Stimulated activated CD8-positive, alpha-beta memory T cell treated with anti-CD3 and anti-CD28 coated beads, Interleukin-7, amount 100 ng/mL, for 4 hours (primary cell): ENCODE measurements at regions not wholly inside any gene's neighbourhood (a gene's known extent, or its start where the extent isn't known, plus 50 kb on each side); places are given as distances from the start of the nearest gene placed in this dataset.

ENCODE experiments used
- DNase-seq, 2 donors: peaks; one replicate each; pipeline ENCODE4 v3.0.0-alpha.2; 2020; ENCODE audit warnings: low read depth in 2 of 2

- no peak for DNase-seq
Measured at GRCh38 chr1:201589186-201589585, 50.3 kb downstream of the NAV1 start.

- DNase-seq: no peak
Measured at GRCh38 chr1:201590474-201590873, 51.5 kb downstream of the NAV1 start.

DNA sequence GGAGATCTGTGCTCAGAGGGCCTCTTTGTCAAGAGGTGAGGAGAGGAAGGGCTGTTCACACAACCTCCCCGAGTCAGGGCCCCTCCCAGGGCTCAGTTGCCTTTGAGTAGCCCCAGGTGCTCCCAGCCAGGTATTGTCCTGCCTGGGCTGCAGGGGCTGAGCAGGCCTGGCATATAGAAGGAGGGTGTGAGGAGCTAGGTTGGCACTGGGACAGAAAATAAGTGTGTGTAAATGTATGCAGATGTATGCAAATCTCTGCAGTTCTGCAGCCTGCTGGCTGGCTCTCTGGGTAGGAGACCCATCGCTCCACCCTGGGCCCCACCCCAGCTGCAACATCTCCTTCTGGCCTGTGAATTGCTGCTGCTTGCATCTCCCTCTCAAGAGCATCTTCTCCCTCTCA is 52.4 kb downstream of the NAV1 start:
- DNase-seq: no peak

- no peak for DNase-seq
Measured at GRCh38 chr1:201591981-201592380, 53.1 kb downstream of the NAV1 start.

GRCh38 chr1:201593200-201593921 is 54.4 kb downstream of the NAV1 start:
- no peak for DNase-seq

- DNase-seq: no peak
Measured at GRCh38 chr1:201594575-201595245, 55.8 kb downstream of the NAV1 start.

DNA sequence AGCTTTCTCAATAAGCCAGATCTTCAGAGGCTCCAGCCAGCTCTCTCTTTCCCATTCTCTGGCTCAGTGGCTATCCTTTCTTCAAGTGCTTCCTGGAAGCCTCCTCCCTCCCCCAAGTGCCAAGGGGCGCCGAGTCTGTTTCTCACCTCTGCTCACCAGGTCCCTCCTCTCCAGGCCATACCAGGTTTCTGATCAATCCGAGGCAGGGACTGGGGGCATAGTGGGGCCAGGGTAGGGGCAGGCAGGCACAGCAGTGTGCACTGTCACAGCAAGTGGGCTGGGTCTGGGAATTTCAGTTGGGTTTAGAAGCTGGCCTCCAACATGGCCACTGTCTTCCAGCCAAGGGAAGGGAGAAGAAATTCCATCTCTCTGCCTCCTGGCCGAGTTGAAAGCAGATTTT is 56.5 kb downstream of the NAV1 start:
- DNase-seq: no peak

DNA sequence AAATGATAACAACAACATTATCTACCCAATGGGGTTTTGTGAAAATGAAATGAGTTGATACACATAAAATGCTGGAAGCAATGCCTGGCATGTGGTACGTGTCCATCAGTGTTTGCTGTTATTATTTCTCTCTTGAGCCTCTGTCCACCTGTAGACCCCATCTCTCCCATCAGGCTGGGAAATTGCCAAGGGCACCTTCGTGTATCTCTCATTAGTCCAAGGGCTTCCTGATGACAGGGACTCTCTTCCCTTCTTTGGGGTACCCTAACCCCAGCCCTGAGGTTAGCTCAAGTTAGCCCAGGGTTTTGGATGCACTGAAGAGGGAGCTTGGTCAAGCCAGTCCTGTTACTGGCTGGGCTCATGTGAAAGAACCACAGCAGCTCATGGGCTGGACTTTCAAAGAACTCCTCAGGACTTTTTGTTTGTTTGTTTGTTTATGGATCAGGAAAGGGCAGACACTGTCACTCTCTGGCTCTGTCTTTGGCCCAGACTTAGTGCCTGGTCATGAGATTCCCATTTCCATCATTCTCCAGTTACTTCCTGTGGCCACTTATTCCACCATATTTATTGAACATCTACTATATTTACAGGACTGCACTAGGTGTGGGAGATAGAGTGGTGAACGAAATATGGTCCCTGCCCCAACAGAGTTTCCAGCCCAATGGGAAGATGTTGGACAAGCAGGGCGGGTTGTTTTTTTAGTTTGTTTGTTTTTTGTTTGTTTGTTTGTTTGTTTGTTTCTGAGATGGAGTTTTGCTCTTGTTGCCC is 57.4 kb downstream of the NAV1 start:
- DNase-seq: no peak

- DNase-seq: no peak
Measured at GRCh38 chr1:201597551-201598230, 58.8 kb downstream of the NAV1 start.

GRCh38 chr1:201598396-201598795 is 59.5 kb downstream of the NAV1 start:
- no peak for DNase-seq

- no peak for DNase-seq
Measured at GRCh38 chr1:201598973-201599372, 60.0 kb downstream of the NAV1 start.

- no peak for DNase-seq
Measured at GRCh38 chr1:201599548-201599947, 60.6 kb downstream of the NAV1 start.

GRCh38 chr1:201602413-201603265 is 63.7 kb downstream of the NAV1 start:
- DNase-seq: no peak

GRCh38 chr1:201603613-201604232 is 64.8 kb downstream of the NAV1 start:
- DNase-seq: no peak

- DNase-seq: no peak
Measured at GRCh38 chr1:201605385-201606010, 66.6 kb downstream of the NAV1 start.

GRCh38 chr1:201606096-201606495 is 67.2 kb downstream of the NAV1 start:
- DNase-seq: no peak

DNA sequence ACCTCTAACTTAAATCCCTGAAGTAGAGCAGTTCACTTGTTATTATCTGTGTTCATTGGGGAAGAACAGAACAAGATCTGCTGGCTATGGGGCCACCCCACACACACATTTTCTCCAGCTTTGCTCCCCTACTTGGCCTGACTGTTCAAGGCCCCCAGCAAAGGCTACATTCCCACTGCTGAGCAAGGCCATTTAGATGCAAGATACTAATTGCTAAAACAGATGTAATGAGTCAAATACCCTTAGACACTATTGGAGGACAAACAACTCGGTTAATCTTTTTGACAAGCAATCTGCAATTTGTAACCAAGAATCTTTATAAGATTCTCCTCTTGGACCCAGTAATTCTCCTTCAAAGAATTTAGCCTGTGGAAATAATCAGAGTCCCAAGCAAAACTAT is 67.7 kb downstream of the NAV1 start:
- DNase-seq: no peak

DNA sequence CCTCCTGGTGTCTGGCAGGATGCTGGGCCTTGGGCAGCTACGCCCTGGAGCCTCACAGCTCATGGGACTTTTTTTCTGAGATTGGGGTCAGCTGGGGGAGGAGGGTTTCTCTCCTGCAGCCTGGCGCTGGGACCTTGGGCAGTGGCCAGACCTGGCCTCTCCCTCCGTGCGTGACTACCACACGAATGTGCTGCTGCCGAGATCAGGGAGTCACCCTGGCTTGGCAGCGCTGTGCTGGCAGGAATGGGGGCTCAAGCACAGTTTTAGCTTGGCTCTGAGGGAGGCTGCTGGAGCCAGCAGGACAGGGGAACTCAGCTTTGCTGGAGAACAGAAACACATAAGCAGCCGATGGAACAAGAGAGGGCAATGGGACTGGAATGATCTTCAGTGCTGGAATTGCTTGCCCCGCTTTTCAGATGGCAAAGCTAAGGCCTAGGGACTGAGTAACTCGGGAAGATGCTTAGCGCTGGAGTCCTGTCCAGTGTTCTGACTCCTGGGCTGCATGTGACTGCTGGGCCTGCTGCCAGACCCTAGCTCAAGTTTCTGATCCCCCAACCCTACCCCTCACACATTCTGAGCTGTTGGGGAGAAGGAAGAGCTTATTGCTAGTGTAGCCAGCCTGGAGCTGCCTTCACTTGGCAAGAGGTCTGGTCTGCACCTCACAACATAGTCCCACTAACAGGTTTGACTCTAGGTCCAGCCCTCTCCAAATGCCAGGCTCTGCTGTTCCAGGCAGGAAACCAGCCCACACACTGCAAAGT is 69.9 kb downstream of the NAV1 start:
- DNase-seq: no peak

- no peak for DNase-seq
Measured at GRCh38 chr1:201609661-201610318, 70.9 kb downstream of the NAV1 start.
